ENCODE measurements at regions not wholly inside any gene's neighbourhood (a gene's known extent, or its start where the extent isn't known, plus 50 kb on each side); places are given as distances from the start of the nearest gene placed in this dataset.

DNA sequence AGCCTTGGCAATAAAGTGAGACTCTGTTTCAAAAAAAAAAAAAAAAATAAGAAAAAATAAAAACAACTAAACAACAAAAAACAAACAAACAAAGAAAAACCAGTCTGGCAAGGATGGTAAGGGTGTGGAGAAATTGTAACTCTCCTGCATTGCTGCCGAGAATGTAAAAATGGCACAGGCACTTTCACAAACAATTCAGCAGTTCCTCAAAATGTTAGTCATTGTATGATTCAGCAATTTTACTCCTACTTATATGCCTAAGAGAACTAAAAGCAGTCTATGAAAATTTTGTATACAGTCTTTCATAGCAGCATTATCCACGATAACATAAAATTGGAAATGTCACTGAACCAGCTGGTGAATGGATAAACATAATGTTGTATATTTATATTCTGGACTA, 280.4 kb downstream of the CDH9 start:
- no peaks in the 10 kb centered on the region for H3K36me3 ChIP-seq (ENCODE audit: control insufficient read depth in 2 of 2, insufficient read depth in 2 of 2, low read length in 2 of 2)
- H3K27me3 ChIP-seq (ENCODE audit: control insufficient read depth in 1 of 2, insufficient read depth in 2 of 2, low read length in 2 of 2), result no peaks in the 10 kb centered on the region
- H3K9ac ChIP-seq (ENCODE audit: low read length in 2 of 2), result no peak overlapping the region
- H3K4me3 ChIP-seq (ENCODE audit: low read length in 2 of 2), result no peak overlapping the region
- H3K27ac ChIP-seq (ENCODE audit: low read length), result no peak overlapping the region
- no peaks in the 10 kb centered on the region for H3K4me1 ChIP-seq (ENCODE audit: control insufficient read depth, insufficient read depth, low read length)
- H3K9me3 ChIP-seq (ENCODE audit: control insufficient read depth in 2 of 2, low read length in 2 of 2), result no peaks in the 10 kb centered on the region

GRCh38 chr5:26749829-26750228, 288.6 kb downstream of the CDH9 start:
- no peaks in the 10 kb centered on the region for H3K9me3 ChIP-seq (ENCODE audit: control insufficient read depth in 2 of 2, low read length in 2 of 2)
- H3K27me3 ChIP-seq (ENCODE audit: control insufficient read depth in 1 of 2, insufficient read depth in 2 of 2, low read length in 2 of 2), result no peaks in the 10 kb centered on the region
- no peak overlapping the region for H3K4me3 ChIP-seq (ENCODE audit: low read length in 2 of 2)
- no peaks in the 10 kb centered on the region for H3K36me3 ChIP-seq (ENCODE audit: control insufficient read depth in 2 of 2, insufficient read depth in 2 of 2, low read length in 2 of 2)
- H3K9ac ChIP-seq (ENCODE audit: low read length in 2 of 2), result no peak overlapping the region
- no peak overlapping the region for H3K27ac ChIP-seq (ENCODE audit: low read length)
- H3K4me1 ChIP-seq (ENCODE audit: control insufficient read depth, insufficient read depth, low read length), result no peaks in the 10 kb centered on the region

DNA sequence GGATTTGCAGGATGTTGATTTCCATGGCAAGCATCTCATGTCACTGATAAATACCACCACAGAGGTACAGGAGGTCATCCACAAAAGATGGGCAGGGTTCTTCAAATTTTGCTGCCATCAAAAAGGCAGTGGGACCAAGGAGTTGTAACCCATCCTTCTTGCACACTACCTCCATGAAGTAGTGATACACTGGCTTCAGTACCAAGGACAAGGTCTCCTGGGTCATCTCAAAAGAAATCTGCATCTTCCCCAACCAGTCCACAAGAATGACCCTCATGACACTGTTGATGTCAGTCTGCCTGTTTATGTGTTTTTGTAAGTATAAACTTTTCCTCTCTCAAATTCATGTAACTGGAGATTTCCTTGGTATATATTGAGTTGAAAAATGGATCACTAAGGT, 298.2 kb downstream of the CDH9 start:
- H3K9ac ChIP-seq (ENCODE audit: low read length in 2 of 2), result no peak overlapping the region

GRCh38 chr5:26737348-26738265, 300.8 kb downstream of the CDH9 start:
- Histone ChIP-seq H3K4me1 (ENCODE audit: control insufficient read depth, insufficient read depth, low read length) (no peaks in the 10 kb centered on the region), H3K36me3 (ENCODE audit: control insufficient read depth in 2 of 2, insufficient read depth in 2 of 2, low read length in 2 of 2) (no peaks in the 10 kb centered on the region), H3K4me3 (ENCODE audit: low read length in 2 of 2) (no peak overlapping the region), H3K27ac (ENCODE audit: low read length) (no peak overlapping the region), H3K9ac (ENCODE audit: low read length in 2 of 2) (no peak overlapping the region), H3K27me3 (ENCODE audit: control insufficient read depth in 1 of 2, insufficient read depth in 2 of 2, low read length in 2 of 2) (no peaks in the 10 kb centered on the region), H3K9me3 (ENCODE audit: control insufficient read depth in 2 of 2, low read length in 2 of 2) (peaks cover 0 to 2% of the 10 kb centered on the region in 2 donors)

More for the DNA sequence above, 298.2 kb downstream of the CDH9 start:
- peaks cover 0 to 2% of the 10 kb centered on the region in 2 donors for H3K9me3 ChIP-seq (ENCODE audit: control insufficient read depth in 2 of 2, low read length in 2 of 2)
- H3K27ac ChIP-seq (ENCODE audit: low read length), result no peak overlapping the region
- no peaks in the 10 kb centered on the region for H3K27me3 ChIP-seq (ENCODE audit: control insufficient read depth in 1 of 2, insufficient read depth in 2 of 2, low read length in 2 of 2)
- H3K4me1 ChIP-seq (ENCODE audit: control insufficient read depth, insufficient read depth, low read length), result no peaks in the 10 kb centered on the region
- no peak overlapping the region for H3K4me3 ChIP-seq (ENCODE audit: low read length in 2 of 2)
- H3K36me3 ChIP-seq (ENCODE audit: control insufficient read depth in 2 of 2, insufficient read depth in 2 of 2, low read length in 2 of 2), result no peaks in the 10 kb centered on the region

GRCh38 chr5:26727916-26728315, 310.5 kb downstream of the CDH9 start:
- Histone ChIP-seq H3K4me1 (ENCODE audit: control insufficient read depth, insufficient read depth, low read length) (no peaks in the 10 kb centered on the region), H3K9me3 (ENCODE audit: control insufficient read depth in 2 of 2, low read length in 2 of 2) (no peaks in the 10 kb centered on the region), H3K36me3 (ENCODE audit: control insufficient read depth in 2 of 2, insufficient read depth in 2 of 2, low read length in 2 of 2) (no peaks in the 10 kb centered on the region), H3K4me3 (ENCODE audit: low read length in 2 of 2) (no peak overlapping the region), H3K9ac (ENCODE audit: low read length in 2 of 2) (no peak overlapping the region), H3K27ac (ENCODE audit: low read length) (no peak overlapping the region), H3K27me3 (ENCODE audit: control insufficient read depth in 1 of 2, insufficient read depth in 2 of 2, low read length in 2 of 2) (no peaks in the 10 kb centered on the region)

GRCh38 chr5:26719803-26720202, 318.6 kb downstream of the CDH9 start:
- H3K9me3 ChIP-seq (ENCODE audit: control insufficient read depth in 2 of 2, low read length in 2 of 2), result no peaks in the 10 kb centered on the region
- no peaks in the 10 kb centered on the region for H3K27me3 ChIP-seq (ENCODE audit: control insufficient read depth in 1 of 2, insufficient read depth in 2 of 2, low read length in 2 of 2)
- no peak overlapping the region for H3K9ac ChIP-seq (ENCODE audit: low read length in 2 of 2)
- H3K36me3 ChIP-seq (ENCODE audit: control insufficient read depth in 2 of 2, insufficient read depth in 2 of 2, low read length in 2 of 2), result no peaks in the 10 kb centered on the region
- H3K4me1 ChIP-seq (ENCODE audit: control insufficient read depth, insufficient read depth, low read length), result no peaks in the 10 kb centered on the region
- H3K4me3 ChIP-seq (ENCODE audit: low read length in 2 of 2), result no peak overlapping the region
- H3K27ac ChIP-seq (ENCODE audit: low read length), result no peak overlapping the region

DNA sequence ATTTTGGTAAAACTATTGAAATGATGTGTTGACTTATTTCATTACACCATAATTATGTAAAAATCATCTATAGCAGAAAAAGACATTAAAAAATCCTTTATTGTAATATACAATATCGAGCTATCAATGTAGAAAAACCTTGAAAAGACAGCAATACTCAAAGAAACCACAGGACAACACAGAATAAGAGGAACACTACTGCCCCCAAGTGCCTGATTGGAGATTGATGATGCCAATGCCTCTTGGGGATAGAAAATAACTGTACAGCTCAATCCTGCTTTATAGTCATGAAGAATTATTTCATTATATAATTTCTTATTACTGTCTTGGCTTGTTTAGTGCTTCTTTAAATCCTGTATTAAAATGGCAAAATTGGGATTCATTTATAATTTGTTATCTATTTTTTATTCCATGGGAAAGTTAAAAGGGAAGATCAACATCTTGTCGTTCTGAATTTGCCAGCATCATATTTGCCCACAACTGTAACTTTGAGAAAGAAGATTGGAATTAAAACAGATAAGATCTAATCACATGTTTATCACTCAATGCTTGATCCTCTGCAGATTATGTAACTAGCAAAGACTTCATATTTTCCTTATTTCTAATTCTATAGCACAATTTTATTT, 337.5 kb downstream of the CDH9 start:
- Histone ChIP-seq H3K27me3 (ENCODE audit: control insufficient read depth in 1 of 2, insufficient read depth in 2 of 2, low read length in 2 of 2) (no peaks in the 10 kb centered on the region), H3K27ac (ENCODE audit: low read length) (no peak overlapping the region), H3K9me3 (ENCODE audit: control insufficient read depth in 2 of 2, low read length in 2 of 2) (no peaks in the 10 kb centered on the region), H3K4me1 (ENCODE audit: control insufficient read depth, insufficient read depth, low read length) (no peaks in the 10 kb centered on the region), H3K36me3 (ENCODE audit: control insufficient read depth in 2 of 2, insufficient read depth in 2 of 2, low read length in 2 of 2) (no peaks in the 10 kb centered on the region), H3K4me3 (ENCODE audit: low read length in 2 of 2) (no peak overlapping the region), H3K9ac (ENCODE audit: low read length in 2 of 2) (no peak overlapping the region)

- Histone ChIP-seq H3K9me3 (ENCODE audit: control insufficient read depth in 2 of 2, low read length in 2 of 2) (no peaks in the 10 kb centered on the region), H3K4me1 (ENCODE audit: control insufficient read depth, insufficient read depth, low read length) (no peaks in the 10 kb centered on the region), H3K27ac (ENCODE audit: low read length) (no peak overlapping the region), H3K9ac (ENCODE audit: low read length in 2 of 2) (no peak overlapping the region), H3K4me3 (ENCODE audit: low read length in 2 of 2) (no peak overlapping the region), H3K27me3 (ENCODE audit: control insufficient read depth in 1 of 2, insufficient read depth in 2 of 2, low read length in 2 of 2) (no peaks in the 10 kb centered on the region), H3K36me3 (ENCODE audit: control insufficient read depth in 2 of 2, insufficient read depth in 2 of 2, low read length in 2 of 2) (no peaks in the 10 kb centered on the region)
These were observed 345.4 kb downstream of the CDH9 start for GRCh38 chr5:26692952-26693351.

DNA sequence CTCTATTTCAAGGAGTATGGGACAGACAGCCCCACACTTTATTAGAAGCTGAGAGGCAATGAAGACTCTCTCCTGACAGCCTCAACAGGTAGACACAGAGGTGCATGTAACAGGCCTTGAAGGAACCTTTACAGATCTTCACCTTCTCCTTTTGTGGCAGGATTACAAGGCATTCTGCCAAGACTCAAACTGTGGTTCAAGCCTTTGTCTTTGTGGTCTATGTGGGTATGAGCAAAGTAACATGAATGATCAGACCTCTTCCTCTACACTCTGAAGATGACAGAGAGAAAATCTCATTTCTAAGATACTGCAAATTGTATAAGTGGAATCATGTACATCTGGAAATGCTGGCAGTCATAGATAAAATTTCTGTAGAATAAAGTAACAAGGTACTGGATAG, 346.9 kb downstream of the CDH9 start:
- Histone ChIP-seq H3K9ac (ENCODE audit: low read length in 2 of 2) (no peak overlapping the region), H3K36me3 (ENCODE audit: control insufficient read depth in 2 of 2, insufficient read depth in 2 of 2, low read length in 2 of 2) (no peaks in the 10 kb centered on the region), H3K4me1 (ENCODE audit: control insufficient read depth, insufficient read depth, low read length) (no peaks in the 10 kb centered on the region), H3K4me3 (ENCODE audit: low read length in 2 of 2) (no peak overlapping the region), H3K9me3 (ENCODE audit: control insufficient read depth in 2 of 2, low read length in 2 of 2) (no peaks in the 10 kb centered on the region), H3K27ac (ENCODE audit: low read length) (no peak overlapping the region), H3K27me3 (ENCODE audit: control insufficient read depth in 1 of 2, insufficient read depth in 2 of 2, low read length in 2 of 2) (no peaks in the 10 kb centered on the region)

GRCh38 chr5:26690511-26690910, 347.9 kb downstream of the CDH9 start:
- Histone ChIP-seq H3K4me3 (ENCODE audit: low read length in 2 of 2) (no peak overlapping the region), H3K27ac (ENCODE audit: low read length) (no peak overlapping the region), H3K9ac (ENCODE audit: low read length in 2 of 2) (no peak overlapping the region), H3K36me3 (ENCODE audit: control insufficient read depth in 2 of 2, insufficient read depth in 2 of 2, low read length in 2 of 2) (no peaks in the 10 kb centered on the region), H3K9me3 (ENCODE audit: control insufficient read depth in 2 of 2, low read length in 2 of 2) (no peaks in the 10 kb centered on the region), H3K4me1 (ENCODE audit: control insufficient read depth, insufficient read depth, low read length) (no peaks in the 10 kb centered on the region), H3K27me3 (ENCODE audit: control insufficient read depth in 1 of 2, insufficient read depth in 2 of 2, low read length in 2 of 2) (no peaks in the 10 kb centered on the region)

DNA sequence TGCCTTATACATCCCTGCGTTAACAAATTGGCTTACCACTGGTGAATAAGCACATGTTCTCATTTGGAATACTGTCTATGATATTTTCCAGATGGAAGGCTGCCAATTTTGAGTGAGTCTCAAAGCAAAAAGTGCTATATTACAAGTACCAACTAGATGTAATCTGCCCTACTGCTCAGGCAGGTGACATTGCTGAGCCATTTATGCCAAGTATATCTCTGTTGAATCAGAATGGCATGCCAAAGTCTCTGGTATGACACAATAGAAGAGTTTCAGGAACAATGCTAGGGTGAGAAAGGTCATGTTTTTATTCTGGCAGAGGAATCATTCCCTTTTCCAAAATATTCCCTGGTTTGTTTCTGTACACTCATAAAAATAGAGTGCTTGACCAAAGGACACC, 356.5 kb downstream of the CDH9 start:
- Histone ChIP-seq H3K27me3 (ENCODE audit: control insufficient read depth in 1 of 2, insufficient read depth in 2 of 2, low read length in 2 of 2) (no peaks in the 10 kb centered on the region), H3K9ac (ENCODE audit: low read length in 2 of 2) (no peak overlapping the region), H3K36me3 (ENCODE audit: control insufficient read depth in 2 of 2, insufficient read depth in 2 of 2, low read length in 2 of 2) (no peaks in the 10 kb centered on the region), H3K27ac (ENCODE audit: low read length) (no peak overlapping the region), H3K4me3 (ENCODE audit: low read length in 2 of 2) (no peak overlapping the region), H3K9me3 (ENCODE audit: control insufficient read depth in 2 of 2, low read length in 2 of 2) (no peaks in the 10 kb centered on the region), H3K4me1 (ENCODE audit: control insufficient read depth, insufficient read depth, low read length) (no peaks in the 10 kb centered on the region)

Data from stomach smooth muscle (tissue), 2 donors.